DOHH2 (cell line): ENCODE measurements at regions not wholly inside any gene's neighbourhood (a gene's known extent, or its start where the extent isn't known, plus 50 kb on each side); places are given as distances from the start of the nearest gene placed in this dataset.

ENCODE experiments used
- H3F3A ChIP-seq: fragments of 200-600 bp; sonication (generic), shearing (Covaris generic); 2 replicates; pipeline ENCODE4 v1.6.0; 2016; ENCODE audit warnings: antibody characterized with exemption, mild to moderate bottlenecking; ENCODE audit not compliant: control insufficient read depth, insufficient read depth
- H3K27ac ChIP-seq: fragments of 200-600 bp; sonication (generic); 2 replicates; pipeline ENCODE4 v1.5.1; 2014; ENCODE audit warnings: low read depth, mild to moderate bottlenecking, low read length, moderate library complexity
- H3K27me3 ChIP-seq: fragments of 200-600 bp; sonication (generic); 2 replicates; pipeline ENCODE4 v1.6.1; 2014; ENCODE audit warnings: mild to moderate bottlenecking, low read length, mixed read lengths; ENCODE audit not compliant: control insufficient read depth
- H3K36me3 ChIP-seq: fragments of 200-600 bp; sonication (generic); 2 replicates; pipeline ENCODE4 v1.6.1; 2014; ENCODE audit warnings: mild to moderate bottlenecking, low read length, moderate library complexity, mixed read lengths; ENCODE audit not compliant: control insufficient read depth
- H3K4me1 ChIP-seq: fragments of 200-600 bp; sonication (generic); 2 replicates; pipeline ENCODE4 v1.6.1; 2014; ENCODE audit warnings: mild to moderate bottlenecking, low read length, mixed read lengths; ENCODE audit not compliant: control insufficient read depth
- H3K4me2 ChIP-seq: fragments of 200-600 bp; sonication (generic); 2 replicates; pipeline ENCODE4 v1.6.0; 2014; ENCODE audit warnings: mild to moderate bottlenecking, low read length, moderate library complexity
- H3K4me3 ChIP-seq: fragments of 200-600 bp; sonication (generic); 2 replicates; pipeline ENCODE4 v1.5.1; 2014; ENCODE audit warnings: mild to moderate bottlenecking, low read length, mixed read lengths
- H3K79me2 ChIP-seq: fragments of 200-600 bp; sonication (generic); 2 replicates; pipeline ENCODE4 v1.6.1; 2014; ENCODE audit warnings: mild to moderate bottlenecking, low read length, mixed read lengths; ENCODE audit not compliant: control insufficient read depth
- H3K9me2 ChIP-seq: fragments of 200-600 bp; sonication (generic); replicated peaks from 2 replicates; pipeline ENCODE4 v1.6.1; 2014; ENCODE audit warnings: mild to moderate bottlenecking, low read length, mixed read lengths; ENCODE audit not compliant: control insufficient read depth
- H3K9me3 ChIP-seq: fragments of 200-600 bp; sonication (generic); 2 replicates; pipeline ENCODE4 v1.6.1; 2014; ENCODE audit warnings: antibody characterized with exemption, low read length, mixed read lengths; ENCODE audit not compliant: control insufficient read depth, insufficient read depth
- H4K20me1 ChIP-seq: fragments of 200-600 bp; sonication (generic); 2 replicates; pipeline ENCODE4 v1.6.0; 2014; ENCODE audit warnings: low read depth, mild to moderate bottlenecking, antibody characterized with exemption, low read length, moderate library complexity; ENCODE audit not compliant: control insufficient read depth, insufficient read depth
- CTCF ChIP-seq: fragments of 200-600 bp; sonication (generic); IDR thresholded peaks from one replicate; pipeline ENCODE4 v1.5.1; 2014; ENCODE audit warnings: antibody characterized with exemption, mild to moderate bottlenecking, low read depth, low read length; ENCODE audit not compliant: poor library complexity, severe bottlenecking
- EZH2phosphoT487 ChIP-seq: fragments of 200-600 bp; sonication (generic); IDR thresholded peaks from 2 replicates; pipeline ENCODE4 v1.6.1; 2017; ENCODE audit warnings: borderline replicate concordance, mild to moderate bottlenecking, antibody characterized with exemption, low read length, moderate library complexity, mixed read lengths

GRCh38 chr10:84012431-84012830 is 126.9 kb upstream of the GHITM start:
- no peak overlapping the region for H3K27ac ChIP-seq

GRCh38 chr10:84012831-84013458 is 126.4 kb upstream of the GHITM start:
- Histone ChIP-seq H3K9me3 (no peaks in the 10 kb centered on the region), H3K4me3 (no peak overlapping the region), H3K4me1 (no peaks in the 10 kb centered on the region), H3K27me3 (no peaks in the 10 kb centered on the region; the same call in 1 of the 2 replicates), H3K79me2 (no peaks in the 10 kb centered on the region), H3K36me3 (no peaks in the 10 kb centered on the region), H3K4me2 (no peak overlapping the region), H4K20me1 (no peaks in the 10 kb centered on the region), H3K27ac (no peak overlapping the region), H3F3A (no peaks in the 10 kb centered on the region), H3K9me2 (no peaks in the 10 kb centered on the region)
- TF ChIP-seq EZH2phosphoT487, result no peak
- TF ChIP-seq CTCF, result no peak

More at GRCh38 chr10:84012431-84012830, 126.9 kb upstream of the GHITM start:
- no peaks in the 10 kb centered on the region for H3K36me3 ChIP-seq
- H3K79me2 ChIP-seq, result no peaks in the 10 kb centered on the region
- H3K4me1 ChIP-seq, result no peaks in the 10 kb centered on the region
- H3K4me3 ChIP-seq, result no peak overlapping the region
- no peaks in the 10 kb centered on the region for H3K9me2 ChIP-seq
- H3F3A ChIP-seq, result no peaks in the 10 kb centered on the region
- H3K9me3 ChIP-seq, result no peaks in the 10 kb centered on the region
- no peaks in the 10 kb centered on the region for H4K20me1 ChIP-seq
- no peaks in the 10 kb centered on the region; the same call in 1 of the 2 replicates for H3K27me3 ChIP-seq
- H3K4me2 ChIP-seq, result no peak overlapping the region
- TF ChIP-seq EZH2phosphoT487 (no peak), CTCF (no peak)

- H3F3A ChIP-seq, result no peaks in the 10 kb centered on the region
- H3K4me3 ChIP-seq, result no peak overlapping the region
- no peak overlapping the region for H3K4me2 ChIP-seq
- H3K79me2 ChIP-seq, result no peaks in the 10 kb centered on the region
- TF ChIP-seq CTCF, result no peak
- no peaks in the 10 kb centered on the region for H3K27me3 ChIP-seq
- H4K20me1 ChIP-seq, result no peaks in the 10 kb centered on the region
- H3K27ac ChIP-seq, result no peak overlapping the region
- no peaks in the 10 kb centered on the region for H3K9me3 ChIP-seq
- H3K36me3 ChIP-seq, result no peaks in the 10 kb centered on the region
- H3K9me2 ChIP-seq, result no peaks in the 10 kb centered on the region
- H3K4me1 ChIP-seq, result no peaks in the 10 kb centered on the region
Measured at GRCh38 chr10:84015877-84016595, 123.3 kb upstream of the GHITM start.
